Brain microvascular endothelial cell (primary cell): ENCODE measurements at regions not wholly inside any gene's neighbourhood (a gene's known extent, or its start where the extent isn't known, plus 50 kb on each side); places are given as distances from the start of the nearest gene placed in this dataset.

ENCODE experiments used
- DNase-seq: peaks from one replicate; pipeline ENCODE4 v3.0.0-alpha.2; 2020
- H3K27ac ChIP-seq: fragments of 250-450 bp; sonication (Bioruptor Pico); 2 replicates; pipeline ENCODE4 v1.5.1; 2020; ENCODE audit warnings: mild to moderate bottlenecking, moderate library complexity
- H3K27me3 ChIP-seq: fragments of 250-450 bp; sonication (Bioruptor Pico); replicated peaks from 2 replicates; pipeline ENCODE4 v1.5.1; 2020; ENCODE audit warnings: mild to moderate bottlenecking
- H3K36me3 ChIP-seq: fragments of 250-450 bp; sonication (Bioruptor Pico); replicated peaks from 2 replicates; pipeline ENCODE4 v1.5.1; 2020; ENCODE audit warnings: mild to moderate bottlenecking
- H3K4me3 ChIP-seq: 2 replicates; pipeline ENCODE4 v1.5.1; 2011; ENCODE audit warnings: low read depth, mild to moderate bottlenecking, control low read depth, low read length, moderate library complexity
- CTCF ChIP-seq: IDR thresholded peaks from 2 replicates; pipeline ENCODE4 v1.5.1; 2011; ENCODE audit warnings: low read depth, mild to moderate bottlenecking, moderate library complexity, low read length, control low read depth, inconsistent platforms; ENCODE audit errors: missing control alignments
- in situ Hi-C: cut with HindIII; loops from 2 replicates; pipeline ENCODE4 v1.10.0; 2017; ENCODE audit warnings: low sequenced_read_pairs, low pct_ligation_motif_present

GRCh38 chr5:164053123-164053522, 547.7 kb downstream of the MAT2B start:
- Histone ChIP-seq H3K27me3 (no peaks in the 10 kb centered on the region), H3K36me3 (no peaks in the 10 kb centered on the region), H3K4me3 (no peak overlapping the region), H3K27ac (no peak overlapping the region)
- no peak for TF ChIP-seq CTCF
- no peak for DNase-seq
- in situ Hi-C loops: no loop called here

GRCh38 chr5:164054461-164054860, 549.0 kb downstream of the MAT2B start:
- Histone ChIP-seq H3K27me3 (no peaks in the 10 kb centered on the region), H3K27ac (no peak overlapping the region), H3K4me3 (no peak overlapping the region), H3K36me3 (no peaks in the 10 kb centered on the region)
- in situ Hi-C loops: no loop called here
- DNase-seq: no peak
- TF ChIP-seq CTCF: no peak

- Histone ChIP-seq H3K36me3 (no peaks in the 10 kb centered on the region), H3K27ac (no peak overlapping the region), H3K27me3 (no peaks in the 10 kb centered on the region), H3K4me3 (no peak overlapping the region)
- in situ Hi-C loops: no loop called here
- no peak for TF ChIP-seq CTCF
- no peak for DNase-seq
Observed at GRCh38 chr5:164057121-164057520, 551.7 kb downstream of the MAT2B start.

GRCh38 chr5:164058621-164059020, 553.2 kb downstream of the MAT2B start:
- Histone ChIP-seq H3K36me3 (no peaks in the 10 kb centered on the region), H3K27ac (no peak overlapping the region), H3K4me3 (no peak overlapping the region), H3K27me3 (no peaks in the 10 kb centered on the region)
- no peak for DNase-seq
- in situ Hi-C loops: no loop called here
- no peak for TF ChIP-seq CTCF

GRCh38 chr5:164059471-164059870, 554.1 kb downstream of the MAT2B start:
- DNase-seq: no peak
- TF ChIP-seq CTCF: no peak
- no peak overlapping the region for H3K4me3 ChIP-seq
- no peak overlapping the region for H3K27ac ChIP-seq
- in situ Hi-C loops: no loop called here
- no peaks in the 10 kb centered on the region for H3K36me3 ChIP-seq
- no peaks in the 10 kb centered on the region for H3K27me3 ChIP-seq

GRCh38 chr5:164060786-164061355, 555.5 kb downstream of the MAT2B start:
- Histone ChIP-seq H3K36me3 (no peaks in the 10 kb centered on the region), H3K4me3 (no peak overlapping the region), H3K27ac (no peak overlapping the region), H3K27me3 (no peaks in the 10 kb centered on the region)
- in situ Hi-C loops: no loop called here
- DNase-seq: no peak
- no peak for TF ChIP-seq CTCF
